ENCODE measurements at regions not wholly inside any gene's neighbourhood (a gene's known extent, or its start where the extent isn't known, plus 50 kb on each side); places are given as distances from the start of the nearest gene placed in this dataset.

- DNase-seq (ENCODE audit: low read depth, low spot score): no peak
Measured at GRCh38 chr11:15535414-15535813, 420.7 kb downstream of the INSC start.

- DNase-seq (ENCODE audit: low read depth, low spot score): no peak
Measured at GRCh38 chr11:15536438-15536837, 421.7 kb downstream of the INSC start.

- DNase-seq (ENCODE audit: low read depth, low spot score): peak; percentile 27
Measured at GRCh38 chr11:15539645-15540044, 424.9 kb downstream of the INSC start.

- DNase-seq (ENCODE audit: low read depth, low spot score): no peak
Measured at GRCh38 chr11:15541079-15541478, 426.4 kb downstream of the INSC start.

- no peak for DNase-seq (ENCODE audit: low read depth, low spot score)
Measured at GRCh38 chr11:15544353-15544752, 429.6 kb downstream of the INSC start.

- no peak for DNase-seq (ENCODE audit: low read depth, low spot score)
Measured at GRCh38 chr11:15547685-15548084, 433.0 kb downstream of the INSC start.

GRCh38 chr11:15551901-15552851, 437.5 kb downstream of the INSC start:
- peak; percentile 20 for DNase-seq (ENCODE audit: low read depth, low spot score)

- no peak for DNase-seq (ENCODE audit: low read depth, low spot score)
Measured at GRCh38 chr11:15555161-15555560, 440.4 kb downstream of the INSC start.

- DNase-seq (ENCODE audit: low read depth, low spot score): no peak
Measured at GRCh38 chr11:15557457-15558230, 442.9 kb downstream of the INSC start.

GRCh38 chr11:15558513-15559181, 443.9 kb downstream of the INSC start:
- DNase-seq (ENCODE audit: low read depth, low spot score): no peak

GRCh38 chr11:15560689-15561467, 446.2 kb downstream of the INSC start:
- DNase-seq (ENCODE audit: low read depth, low spot score): no peak

GRCh38 chr11:15562230-15562629, 447.5 kb downstream of the INSC start:
- no peak for DNase-seq (ENCODE audit: low read depth, low spot score)

- DNase-seq (ENCODE audit: low read depth, low spot score): no peak
Measured at GRCh38 chr11:15563054-15563453, 448.3 kb downstream of the INSC start.

GRCh38 chr11:15565880-15566279, 451.2 kb downstream of the INSC start:
- no peak for DNase-seq (ENCODE audit: low read depth, low spot score)

- DNase-seq (ENCODE audit: low read depth, low spot score): no peak
Measured at GRCh38 chr11:15568440-15568839, 453.7 kb downstream of the INSC start.

GRCh38 chr11:15569305-15570025, 454.7 kb downstream of the INSC start:
- DNase-seq (ENCODE audit: low read depth, low spot score): no peak

GRCh38 chr11:15575409-15575808, 460.7 kb downstream of the INSC start:
- DNase-seq (ENCODE audit: low read depth, low spot score): no peak

- DNase-seq (ENCODE audit: low read depth, low spot score): no peak
Measured at GRCh38 chr11:15576769-15577168, 462.0 kb downstream of the INSC start.

GRCh38 chr11:15577519-15577918, 462.8 kb downstream of the INSC start:
- DNase-seq (ENCODE audit: low read depth, low spot score): no peak

- DNase-seq (ENCODE audit: low read depth, low spot score): no peak
Measured at GRCh38 chr11:15579287-15580001, 464.7 kb downstream of the INSC start.
